HepG2 (cell line): ENCODE measurements at regions not wholly inside any gene's neighbourhood (a gene's known extent, or its start where the extent isn't known, plus 50 kb on each side); places are given as distances from the start of the nearest gene placed in this dataset.

Experiments used
- ATAC-seq: fragments of 200-7000 bp; cut with Tn5 transposase; 3 replicates; pipeline ENCODE4 v1.9.1; 2020; ENCODE audit warnings: mild to moderate bottlenecking, moderate library complexity
- BruUV-seq: library from RNA; stranded (reverse); fragments of 400-500 nt; replicated peaks from 2 replicates; lab custom pipeline; 2021; lab: Mats Ljungman, UMichigan
- CTCF ChIA-PET: fragments of 300-600 bp; formaldehyde crosslinking; extraction: SDS; loops from one replicate; lab custom pipeline; 2021; ENCODE audit warnings: low total read pairs, inconsistent platforms, low intra/inter-chr PET ratio; lab: Yijun Ruan, JAX
- POLR2A ChIA-PET: fragments of 350-600 bp; sonication (Branson Sonifier 250); formaldehyde crosslinking; loops from one replicate; lab custom pipeline; 2020; ENCODE audit warnings: antibody characterized with exemption, inconsistent platforms; lab: Yijun Ruan, JAX
- DNase-seq: peaks from one replicate; pipeline ENCODE4 v3.0.0-alpha.2; 2015; ENCODE audit warnings: low spot score
- FAIRE-seq: peaks from 3 replicates; lab custom pipeline; 2011; peaks lifted over from hg19 to GRCh38; lab: Jason Lieb, UNC
- H2AFZ ChIP-seq: one replicate; pipeline ENCODE4 v1.6.1; 2011; ENCODE audit warnings: low read length, inconsistent platforms
- H3K27ac ChIP-seq: fragments of 300-600 bp; 3 replicates; pipeline ENCODE4 v1.8.0; 2011; ENCODE audit warnings: mixed run types, mild to moderate bottlenecking, mixed read lengths, low read length, inconsistent platforms; ENCODE audit not compliant: insufficient read depth; ENCODE audit errors: extremely low read length
- H3K27me3 ChIP-seq, 2 experiments: fragments of 200-600 bp in 1 of 2; 2 replicates in 1 of 2; 3 replicates in 1 of 2; pipeline versions ENCODE4 v1.6.0 to v1.8.0; 2011; ENCODE audit warnings: low read length in 2 of 2, mild to moderate bottlenecking in 2 of 2, moderate library complexity in 2 of 2, inconsistent platforms in 1 of 2; ENCODE audit not compliant: insufficient read depth in 2 of 2, control insufficient read depth in 1 of 2
- H3K36me3 ChIP-seq, 2 experiments: fragments of 200-600 bp in 1 of 2; replicated peaks in 1 of 2; 2 replicates in 1 of 2; 3 replicates in 1 of 2; pipeline versions ENCODE4 v1.5.1 to v1.8.0; 2011; ENCODE audit warnings: low read length in 2 of 2, inconsistent platforms in 1 of 2; ENCODE audit not compliant: insufficient read depth in 2 of 2, control insufficient read depth in 1 of 2
- H3K4me1 ChIP-seq: 2 replicates; pipeline ENCODE4 v1.5.1; 2012; ENCODE audit warnings: low read length, inconsistent platforms; ENCODE audit not compliant: insufficient read depth
- H3K4me2 ChIP-seq: 2 replicates; pipeline ENCODE4 v1.6.0; 2011; ENCODE audit warnings: low read depth, low read length, inconsistent platforms
- H3K4me3 ChIP-seq, 3 experiments: fragments of 200-600 bp in 1 of 3; sonication (generic), shearing (Covaris generic) in 1 of 3; replicated peaks in 1 of 3; 2 replicates each; pipeline ENCODE4 v1.5.1; 2011 to 2016; ENCODE audit warnings: low read length in 3 of 3, inconsistent platforms in 2 of 3, low read depth in 2 of 3, mild to moderate bottlenecking in 2 of 3, control low read depth in 1 of 3, mixed read lengths in 1 of 3; ENCODE audit not compliant: insufficient read depth in 1 of 3
- H3K79me2 ChIP-seq: one replicate; pipeline ENCODE4 v1.6.1; 2011; ENCODE audit warnings: low read length, inconsistent platforms; ENCODE audit not compliant: insufficient read depth
- H3K9ac ChIP-seq: 2 replicates; pipeline ENCODE4 v1.6.0; 2011; ENCODE audit warnings: mild to moderate bottlenecking, low read depth, low read length, inconsistent platforms; ENCODE audit not compliant: insufficient read depth
- H3K9me3 ChIP-seq: 2 replicates; pipeline ENCODE4 v1.5.1; 2012; ENCODE audit warnings: mild to moderate bottlenecking, low read length
- H4K20me1 ChIP-seq: 2 replicates; pipeline ENCODE4 v1.6.0; 2011; ENCODE audit warnings: inconsistent platforms, mild to moderate bottlenecking, low read length, moderate library complexity; ENCODE audit not compliant: insufficient read depth
- BORCS8-MEF2B ChIP-seq: sonication (generic); formaldehyde crosslinking; IDR thresholded peaks from 2 replicates; pipeline ENCODE4 v1.8.0; 2022; ENCODE audit warnings: mild to moderate bottlenecking, missing genetic modification reagents
- KLF12 ChIP-seq: sonication (generic); formaldehyde crosslinking; IDR thresholded peaks from 2 replicates; pipeline ENCODE4 v1.4.0; 2020; ENCODE audit warnings: missing genetic modification reagents, borderline replicate concordance
- NCOA1 ChIP-seq: sonication (generic); formaldehyde crosslinking; IDR thresholded peaks from 2 replicates; pipeline ENCODE4 v1.9.0; 2021; ENCODE audit warnings: missing genetic modification reagents
- SATB2 ChIP-seq: sonication (generic); formaldehyde crosslinking; IDR thresholded peaks from 2 replicates; pipeline ENCODE4 v1.5.0; 2020; ENCODE audit warnings: missing genetic modification reagents
- SMARCC2 ChIP-seq: fragments of 450-650 bp; IDR thresholded peaks from 2 replicates; pipeline ENCODE4 v1.6.1; 2017; ENCODE audit warnings: antibody characterized with exemption, mild to moderate bottlenecking
- THAP11 ChIP-seq: IDR thresholded peaks from 2 replicates; pipeline ENCODE4 v1.6.1; 2016; ENCODE audit warnings: missing biosample characterization, missing genetic modification reagents
- ZBTB20 ChIP-seq: sonication (generic); formaldehyde crosslinking; IDR thresholded peaks from 2 replicates; pipeline ENCODE4 v1.8.1; 2023; ENCODE audit warnings: missing genetic modification reagents, low read depth, mild to moderate bottlenecking, borderline replicate concordance
- ZBTB42 ChIP-seq: sonication (generic); formaldehyde crosslinking; IDR thresholded peaks from 2 replicates; pipeline ENCODE4 v1.5.0; 2020; ENCODE audit warnings: mild to moderate bottlenecking, missing genetic modification reagents
- ZFP82 ChIP-seq: sonication (generic); formaldehyde crosslinking; IDR thresholded peaks from 2 replicates; pipeline ENCODE4 v1.5.1; 2020; ENCODE audit warnings: mild to moderate bottlenecking, missing genetic modification reagents, borderline replicate concordance
- ZFY ChIP-seq: sonication (generic); formaldehyde crosslinking; IDR thresholded peaks from 2 replicates; pipeline ENCODE4 v1.4.0; 2020; ENCODE audit warnings: missing genetic modification reagents
- ZNF20 ChIP-seq: sonication (generic); formaldehyde crosslinking; IDR thresholded peaks from 2 replicates; pipeline ENCODE4 v1.4.0; 2020; ENCODE audit warnings: mild to moderate bottlenecking, moderate library complexity, missing genetic modification reagents
- ZNF670 ChIP-seq: sonication (generic); formaldehyde crosslinking; IDR thresholded peaks from 2 replicates; pipeline ENCODE4 v1.8.0; 2022; ENCODE audit warnings: mild to moderate bottlenecking, missing genetic modification reagents, borderline replicate concordance
- ZNF678 ChIP-seq: sonication (generic); formaldehyde crosslinking; IDR thresholded peaks from 2 replicates; pipeline ENCODE4 v1.4.0; 2020; ENCODE audit warnings: mild to moderate bottlenecking, missing genetic modification reagents
- ZNF773 ChIP-seq: sonication (generic); formaldehyde crosslinking; IDR thresholded peaks from 2 replicates; pipeline ENCODE4 v1.4.0; 2020; ENCODE audit warnings: missing genetic modification reagents, borderline replicate concordance
- ZUFSP ChIP-seq: sonication (generic); formaldehyde crosslinking; IDR thresholded peaks from 2 replicates; pipeline ENCODE4 v1.9.0; 2021; ENCODE audit warnings: missing genetic modification reagents, mild to moderate bottlenecking, borderline replicate concordance
- WGBS: methylation state at CpG from one replicate; pipeline ENCODE4 v1.1.6; 2017; ENCODE audit warnings: low lambda C conversion rate; 5-methylcytosine and 5-hydroxymethylcytosine counted together
- in situ Hi-C: cut with HindIII; loops from 2 replicates; pipeline ENCODE4 v1.10.0; 2017; ENCODE audit warnings: low pct_unique_long_range_greater_than_20kb; ENCODE audit not compliant: extremely low pct_ligation_motif_present
- intact Hi-C: fragments of 100-400 bp; cut with micrococcal nuclease; formaldehyde crosslinking; loops from one replicate; pipeline ENCODE4 v1.10.0; 2022; ENCODE audit not compliant: unreplicated experiment
- TF ChIP-seq, protein P1 (sequence below): sonication (generic); formaldehyde crosslinking; IDR thresholded peaks from 2 replicates; pipeline ENCODE4 v1.4.0; 2020; ENCODE audit warnings: mild to moderate bottlenecking, missing genetic modification reagents

DNA sequence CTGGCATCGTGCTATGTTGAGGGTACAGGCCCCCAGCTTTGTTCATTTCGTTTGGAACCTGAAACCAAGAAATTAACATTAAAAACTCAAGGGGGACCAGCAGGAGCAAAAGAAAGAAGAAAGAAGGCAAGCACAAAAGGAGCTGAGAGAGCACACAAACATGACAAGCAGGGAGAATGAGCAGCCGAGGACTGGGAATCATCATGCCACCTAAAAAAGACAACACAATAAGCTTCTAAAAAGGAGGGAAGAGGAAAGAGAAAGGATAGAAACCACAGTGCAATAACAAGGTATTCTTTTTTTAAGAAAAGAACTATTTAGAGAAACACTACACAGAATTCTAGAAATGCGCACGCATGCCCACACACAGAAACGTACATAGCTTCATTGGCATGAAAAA is 103.2 kb upstream of the FAM9B start:
- FAIRE-seq = no peak
- intact Hi-C loops = no loop called here
- Histone ChIP-seq H3K4me2 (no peak overlapping the region), H3K27ac (no peak overlapping the region), H3K36me3 (no peaks in the 10 kb centered on the region), H3K4me1 (no peaks in the 10 kb centered on the region), H3K9ac (no peak overlapping the region), H2AFZ (no peak overlapping the region), H3K4me3 (no peak overlapping the region), H3K79me2 (no peaks in the 10 kb centered on the region), H4K20me1 (no peaks in the 10 kb centered on the region), H3K27me3 (no peaks in the 10 kb centered on the region), H3K9me3 (no peaks in the 10 kb centered on the region)
- POLR2A ChIA-PET = no interaction called here
- 56% methylated on average over 6 of the region's 6 CpGs for WGBS
- ATAC-seq = no peak
- BruUV-seq = no TSS peak
- no peak for TF ChIP-seq NCOA1 (CRISPR knock-in tag)
- TF ChIP-seq ZBTB20 (CRISPR knock-in tag) = no peak
- no peak for TF ChIP-seq ZFY (CRISPR knock-in tag)
- TF ChIP-seq THAP11 (CRISPR knock-in tag) = no peak
- TF ChIP-seq ZNF773 = no peak
- TF ChIP-seq ZUFSP (CRISPR knock-in tag) = no peak
- TF ChIP-seq BORCS8-MEF2B (CRISPR knock-in tag) = no peak
- TF ChIP-seq KLF12 = no peak
- no peak for TF ChIP-seq ZBTB42 (CRISPR knock-in tag)
- no peak for TF ChIP-seq ZFP82 (CRISPR knock-in tag)
- TF ChIP-seq ZNF20 (CRISPR knock-in tag) = no peak
- TF ChIP-seq SATB2 (CRISPR knock-in tag) = no peak
- TF ChIP-seq SMARCC2 = no peak
- no peak for TF ChIP-seq ZNF678 (CRISPR knock-in tag)
- TF ChIP-seq, protein P1, sequence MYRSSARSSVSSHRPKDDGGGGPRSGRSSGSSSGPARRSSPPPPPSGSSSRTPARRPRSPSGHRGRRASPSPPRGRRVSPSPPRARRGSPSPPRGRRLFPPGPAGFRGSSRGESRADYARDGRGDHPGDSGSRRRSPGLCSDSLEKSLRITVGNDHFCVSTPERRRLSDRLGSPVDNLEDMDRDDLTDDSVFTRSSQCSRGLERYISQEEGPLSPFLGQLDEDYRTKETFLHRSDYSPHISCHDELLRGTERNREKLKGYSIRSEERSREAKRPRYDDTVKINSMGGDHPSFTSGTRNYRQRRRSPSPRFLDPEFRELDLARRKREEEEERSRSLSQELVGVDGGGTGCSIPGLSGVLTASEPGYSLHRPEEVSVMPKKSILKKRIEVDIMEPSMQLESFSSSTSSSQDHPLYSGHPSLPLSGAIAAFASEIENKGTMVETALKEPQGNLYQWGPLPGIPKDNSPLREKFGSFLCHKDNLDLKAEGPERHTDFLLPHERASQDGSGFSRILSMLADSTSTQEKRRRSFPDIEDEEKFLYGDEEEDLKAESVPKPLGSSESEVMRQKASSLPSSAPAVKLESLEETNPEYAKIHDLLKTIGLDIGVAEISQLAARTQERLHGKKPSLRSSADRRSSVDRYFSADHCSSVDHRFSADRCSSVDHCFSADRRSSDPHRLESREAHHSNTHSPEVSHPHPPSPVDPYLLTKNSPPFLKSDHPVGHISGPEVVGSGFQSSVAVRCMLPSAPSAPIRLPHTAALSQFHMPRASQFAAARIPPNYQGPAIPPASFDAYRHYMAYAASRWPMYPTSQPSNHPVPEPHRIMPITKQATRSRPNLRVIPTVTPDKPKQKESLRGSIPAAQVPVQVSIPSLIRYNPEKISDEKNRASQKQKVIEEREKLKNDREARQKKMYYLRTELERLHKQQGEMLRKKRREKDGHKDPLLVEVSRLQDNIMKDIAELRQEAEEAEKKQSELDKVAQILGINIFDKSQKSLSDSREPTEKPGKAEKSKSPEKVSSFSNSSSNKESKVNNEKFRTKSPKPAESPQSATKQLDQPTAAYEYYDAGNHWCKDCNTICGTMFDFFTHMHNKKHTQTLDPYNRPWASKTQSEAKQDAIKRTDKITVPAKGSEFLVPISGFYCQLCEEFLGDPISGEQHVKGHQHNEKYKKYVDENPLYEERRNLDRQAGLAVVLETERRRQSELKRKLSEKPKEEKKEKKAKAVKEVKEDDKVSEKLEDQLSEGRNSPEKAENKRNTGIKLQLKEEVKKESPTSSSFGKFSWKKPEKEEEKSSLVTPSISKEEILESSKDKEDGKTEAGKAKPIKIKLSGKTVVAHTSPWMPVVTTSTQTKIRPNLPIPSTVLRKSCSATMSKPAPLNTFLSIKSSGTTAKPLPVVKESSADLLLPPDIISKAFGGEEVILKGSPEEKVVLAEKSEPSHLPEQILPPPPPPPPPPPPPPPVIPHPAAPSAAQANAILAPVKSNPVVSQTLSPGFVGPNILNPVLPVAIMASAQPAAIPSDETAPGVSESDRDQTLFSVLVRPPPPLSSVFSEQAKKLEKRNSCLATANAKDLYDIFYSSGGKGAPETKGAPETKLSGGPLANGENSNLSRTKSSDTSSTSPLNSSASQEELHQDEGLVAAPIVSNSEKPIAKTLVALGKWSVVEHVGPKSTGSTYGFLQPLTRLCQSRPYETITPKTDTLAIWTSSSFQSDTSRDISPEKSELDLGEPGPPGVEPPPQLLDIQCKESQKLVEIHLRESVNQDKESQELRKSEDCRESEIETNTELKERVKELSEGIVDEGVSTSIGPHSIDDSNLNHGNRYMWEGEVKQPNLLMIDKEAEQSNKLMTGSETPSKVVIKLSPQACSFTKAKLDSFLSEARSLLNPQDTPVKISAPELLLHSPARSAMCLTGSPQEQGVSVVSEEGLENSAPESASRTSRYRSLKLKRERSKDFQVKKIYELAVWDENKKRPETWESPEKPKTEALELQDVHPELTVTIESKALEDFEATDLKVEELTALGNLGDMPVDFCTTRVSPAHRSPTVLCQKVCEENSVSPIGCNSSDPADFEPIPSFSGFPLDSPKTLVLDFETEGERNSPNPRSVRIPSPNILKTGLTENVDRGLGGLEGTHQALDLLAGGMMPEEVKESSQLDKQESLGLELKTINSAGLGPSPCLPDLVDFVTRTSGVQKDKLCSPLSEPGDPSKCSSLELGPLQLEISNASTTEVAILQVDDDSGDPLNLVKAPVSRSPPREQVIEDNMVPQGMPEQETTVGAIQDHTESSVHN (CRISPR knock-in tag) = no peak
- TF ChIP-seq ZNF670 (CRISPR knock-in tag) = no peak
- in situ Hi-C loops = no loop called here
- DNase-seq = no peak
- CTCF ChIA-PET = no interaction called here
